GM12878 (cell line): ENCODE measurements at regions not wholly inside any gene's neighbourhood (a gene's known extent, or its start where the extent isn't known, plus 50 kb on each side); places are given as distances from the start of the nearest gene placed in this dataset.
A peak's percentile ranks its signal among the peaks of the same experiment; 100 is the strongest.

Experiments
- ATAC-seq: fragments of 200-7000 bp; cut with Tn5 transposase; 3 replicates; pipeline ENCODE4 v1.9.1; 2020; ENCODE audit warnings: mild to moderate bottlenecking, moderate library complexity
- BruUV-seq: library from RNA; stranded (reverse); fragments of 400-500 nt; replicated peaks from 2 replicates; lab custom pipeline; 2021; lab: Mats Ljungman, UMichigan
- CTCF ChIA-PET: fragments of 300-600 bp; sonication (Branson Sonifier 250); formaldehyde crosslinking; extraction: SDS; loops from one replicate; lab custom pipeline; 2021; ENCODE audit warnings: inconsistent platforms; lab: Yijun Ruan, JAX
- POLR2A ChIA-PET: fragments of 350-600 bp; formaldehyde crosslinking; extraction: SDS; loops from one replicate; lab custom pipeline; 2021; ENCODE audit warnings: inconsistent platforms; lab: Charles Lee
- RAD21 ChIA-PET: fragments of 300-600 bp; sonication (Branson Sonifier 250); formaldehyde crosslinking; loops from one replicate; lab custom pipeline; 2023; ENCODE audit warnings: antibody characterized with exemption; ENCODE audit not compliant: unreplicated experiment; lab: Charles Lee
- SMC1A ChIA-PET: fragments of 300-600 bp; sonication (Branson Sonifier 250); formaldehyde crosslinking; loops from one replicate; lab custom pipeline; 2023; ENCODE audit not compliant: unreplicated experiment, uncharacterized antibody; lab: Charles Lee
- DNase-seq: peaks from one replicate; pipeline ENCODE4 v3.0.0-alpha.2; 2011; ENCODE audit warnings: low read depth, low spot score
- FAIRE-seq: peaks from 3 replicates; lab custom pipeline; 2011; peaks lifted over from hg19 to GRCh38; lab: Jason Lieb, UNC
- H2AFZ ChIP-seq: 2 replicates; pipeline ENCODE4 v1.6.0; 2011; ENCODE audit warnings: low read depth, low read length, control low read depth; ENCODE audit not compliant: control insufficient read depth
- H3K27ac ChIP-seq: 2 replicates; pipeline ENCODE4 v1.5.1; 2011; ENCODE audit warnings: control low read depth; ENCODE audit not compliant: control insufficient read depth, insufficient read depth
- H3K27me3 ChIP-seq, 2 experiments: replicated peaks in 1 of 2; 2 replicates each; pipeline versions ENCODE4 v1.6.0 to v1.6.1; 2011; ENCODE audit warnings: low read length in 1 of 2; ENCODE audit not compliant: control insufficient read depth in 2 of 2, insufficient read depth in 2 of 2
- H3K36me3 ChIP-seq, 2 experiments: 2 replicates each; pipeline ENCODE4 v1.5.1; 2011; ENCODE audit warnings: low read length in 1 of 2; ENCODE audit not compliant: control insufficient read depth in 2 of 2, insufficient read depth in 2 of 2
- H3K4me1 ChIP-seq: 2 replicates; pipeline ENCODE4 v1.6.1; 2011; ENCODE audit warnings: mild to moderate bottlenecking, low read length, moderate library complexity, mixed read lengths; ENCODE audit not compliant: control insufficient read depth, insufficient read depth
- H3K4me2 ChIP-seq: 2 replicates; pipeline ENCODE4 v1.6.0; 2011; ENCODE audit warnings: control low read depth; ENCODE audit not compliant: control insufficient read depth, insufficient read depth
- H3K4me3 ChIP-seq: fragments of 200-600 bp; sonication (generic); 2 replicates; pipeline ENCODE4 v1.5.1; 2016
- H3K79me2 ChIP-seq: 2 replicates; pipeline ENCODE4 v1.6.0; 2011; ENCODE audit warnings: low read length; ENCODE audit not compliant: control insufficient read depth, insufficient read depth
- H3K9ac ChIP-seq: 2 replicates; pipeline ENCODE4 v1.8.0; 2011; ENCODE audit warnings: low read length, control low read depth, mixed read lengths; ENCODE audit not compliant: control insufficient read depth, insufficient read depth
- H3K9me3 ChIP-seq: replicated peaks from 3 replicates; pipeline ENCODE4 v1.5.1; 2011; ENCODE audit warnings: mild to moderate bottlenecking, low read length; ENCODE audit not compliant: control insufficient read depth, insufficient read depth
- H4K20me1 ChIP-seq: 2 replicates; pipeline ENCODE4 v1.6.0; 2011; ENCODE audit not compliant: control insufficient read depth, insufficient read depth
- ATF7 ChIP-seq: fragments of 450-650 bp; IDR thresholded peaks from 2 replicates; pipeline ENCODE4 v1.6.1; 2016; ENCODE audit warnings: low read depth, mild to moderate bottlenecking
- CBX3 ChIP-seq: fragments of 200-600 bp; sonication (generic); IDR thresholded peaks from 2 replicates; pipeline ENCODE4 v1.6.1; 2016; ENCODE audit warnings: low read depth, borderline replicate concordance
- CHD1 ChIP-seq: IDR thresholded peaks from 2 replicates; pipeline ENCODE4 v1.6.1; 2012; ENCODE audit warnings: low read depth, low read length, improper control_type of control experiment
- IKZF2 ChIP-seq, 2 experiments: fragments of 450-650 bp; IDR thresholded peaks; 2 replicates each; pipeline ENCODE4 v1.6.1; 2017; ENCODE audit warnings: mild to moderate bottlenecking in 2 of 2, moderate library complexity in 2 of 2
- MYC ChIP-seq: IDR thresholded peaks from 2 replicates; pipeline ENCODE4 v1.6.1; 2011; ENCODE audit warnings: mild to moderate bottlenecking, low read length, moderate library complexity, inconsistent platforms; ENCODE audit not compliant: insufficient read depth, insufficient replicate concordance, insufficient read length, severe bottlenecking
- SPI1 ChIP-seq: IDR thresholded peaks from 2 replicates; pipeline ENCODE4 v1.6.1; 2011; ENCODE audit warnings: low read depth, mild to moderate bottlenecking, low read length, moderate library complexity, borderline replicate concordance; ENCODE audit not compliant: insufficient read depth
- SREBF2 ChIP-seq: IDR thresholded peaks from 2 replicates; pipeline ENCODE4 v1.6.1; 2012; ENCODE audit warnings: mild to moderate bottlenecking, low read length
- ZBTB11 ChIP-seq: fragments of 450-650 bp; formaldehyde crosslinking; IDR thresholded peaks from 2 replicates; pipeline ENCODE4 v1.5.0; 2022; ENCODE audit warnings: mild to moderate bottlenecking, missing genetic modification characterization
- WGBS: methylation state at CpG from one replicate; pipeline ENCODE4 v1.1.6; 2016; ENCODE audit warnings: low lambda C conversion rate; ENCODE audit not compliant: insufficient replicate concordance, insufficient coverage; ENCODE audit errors: missing lambda C conversion rate; 5-methylcytosine and 5-hydroxymethylcytosine counted together
- in situ Hi-C: fragments of 300-500 bp; cut with MboI; formaldehyde crosslinking; loops from 9 replicates; pipeline ENCODE4 v1.14.3; 2018; ENCODE audit warnings: mixed read lengths
- intact Hi-C: fragments of 100-400 bp; cut with micrococcal nuclease; formaldehyde crosslinking; loops from one replicate; pipeline ENCODE4 v1.14.2; 2022; ENCODE audit not compliant: unreplicated experiment

GRCh38 chr5:97676608-97677007 is 493.6 kb upstream of the RIOK2 start:
- Histone ChIP-seq H4K20me1 (no peaks in the 10 kb centered on the region), H3K9ac (no peak overlapping the region), H3K79me2 (no peaks in the 10 kb centered on the region), H2AFZ (no peak overlapping the region), H3K27ac (no peak overlapping the region), H3K36me3 (no peaks in the 10 kb centered on the region), H3K27me3 (no peaks in the 10 kb centered on the region), H3K4me1 (no peaks in the 10 kb centered on the region), H3K4me3 (no peak overlapping the region), H3K4me2 (no peak overlapping the region), H3K9me3 (no peaks in the 10 kb centered on the region)
- SMC1A ChIA-PET: no interaction called here
- no TSS peak for BruUV-seq
- POLR2A ChIA-PET: no interaction called here
- FAIRE-seq (no peak), ATAC-seq (peak; percentile 28; the same call in 1 of the 3 replicates), DNase-seq (no peak)
- in situ Hi-C loops (no loop called here), intact Hi-C loops (no loop called here)
- TF ChIP-seq ATF7: no peak
- TF ChIP-seq SPI1: peak; percentile 15; the same call in 1 of the 2 replicates
- RAD21 ChIA-PET: no interaction called here
- CTCF ChIA-PET: no interaction called here
- WGBS: 27% methylated on average over 3 of the region's 3 CpGs

- RAD21 ChIA-PET: no interaction called here
- Histone ChIP-seq H3K79me2 (no peaks in the 10 kb centered on the region), H4K20me1 (no peaks in the 10 kb centered on the region), H3K4me3 (no peak overlapping the region), H3K9me3 (no peaks in the 10 kb centered on the region), H3K36me3 (no peaks in the 10 kb centered on the region), H3K27me3 (no peaks in the 10 kb centered on the region), H2AFZ (no peak overlapping the region), H3K4me1 (no peaks in the 10 kb centered on the region), H3K4me2 (no peak overlapping the region), H3K9ac (no peak overlapping the region), H3K27ac (no peak overlapping the region)
- intact Hi-C loops: no loop called here
- no TSS peak for BruUV-seq
- CTCF ChIA-PET: no interaction called here
- ATAC-seq: no peak
- SMC1A ChIA-PET: no interaction called here
- no peak for FAIRE-seq
- DNase-seq: no peak
- in situ Hi-C loops: no loop called here
- TF ChIP-seq MYC (no peak), CHD1 (no peak), ZBTB11 (CRISPR knock-in tag) (no peak), CBX3 (no peak), SREBF2 (no peak), IKZF2 (IDR thresholded peaks at IDR 0.05) (no peak)
- TF ChIP-seq, all 136 proteins: peak for 0
- WGBS: 38% methylated on average over 4 of the region's 4 CpGs
- POLR2A ChIA-PET: interaction anchor here (0.6 kb wide), 1 partner anchor 188 kb away, joined by 4 read pairs; no protein-coding TSS in a partner anchor
Observed at GRCh38 chr5:97694091-97694490, 511.0 kb upstream of the RIOK2 start.
